ENCODE measurements at regions not wholly inside any gene's neighbourhood (a gene's known extent, or its start where the extent isn't known, plus 50 kb on each side); places are given as distances from the start of the nearest gene placed in this dataset.

DNA sequence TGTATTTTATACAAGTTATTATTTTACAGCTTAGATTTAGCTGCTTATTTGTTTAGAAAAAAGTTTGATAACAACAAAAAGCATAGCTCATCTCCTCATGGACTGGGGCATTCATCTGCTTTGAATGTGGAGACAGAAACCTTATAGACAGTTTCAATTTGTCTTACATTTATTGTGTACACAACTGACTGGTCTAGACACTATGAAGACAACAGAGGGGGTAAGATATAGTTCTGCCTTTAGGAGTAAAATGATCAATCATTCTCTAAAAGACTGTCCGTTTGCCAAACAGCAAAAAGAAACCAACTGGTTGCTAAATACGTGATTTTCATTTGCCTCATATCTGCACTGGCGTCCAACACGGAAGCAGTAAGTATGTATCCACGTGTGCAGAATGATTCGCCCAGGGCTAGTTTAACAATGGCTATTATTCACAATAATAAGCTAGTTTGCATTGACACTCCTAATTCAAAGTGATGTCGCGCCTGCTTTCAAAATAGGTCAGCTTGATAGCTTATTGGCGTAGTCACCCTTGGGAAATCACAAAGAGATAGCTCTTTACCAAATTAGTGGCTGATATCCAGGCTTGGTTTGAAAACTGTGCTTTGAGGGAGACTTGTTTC, 153.6 kb downstream of the BMP2 start:
- no peak overlapping the region for H3K27ac ChIP-seq (ENCODE audit: low read length)
- ATAC-seq (no peak), DNase-seq (no peak)
- H3K4me3 ChIP-seq (ENCODE audit: low read length), result no peak overlapping the region
- no peaks in the 10 kb centered on the region for H3K9me3 ChIP-seq (ENCODE audit: control insufficient read depth, low read length)
- intact Hi-C loops (cut with DNase I), result no loop called here
- WGBS, result 48% methylated on average over 9 of the region's 9 CpGs
- no peaks in the 10 kb centered on the region for H3K4me1 ChIP-seq (ENCODE audit: control insufficient read depth, insufficient read depth, low read length)
- no peaks in the 10 kb centered on the region for H3K27me3 ChIP-seq (ENCODE audit: control insufficient read depth, insufficient read depth)

- Histone ChIP-seq H3K9me3 (ENCODE audit: control insufficient read depth, low read length) (no peaks in the 10 kb centered on the region), H3K27me3 (ENCODE audit: control insufficient read depth, insufficient read depth) (no peaks in the 10 kb centered on the region), H3K27ac (ENCODE audit: low read length) (no peak overlapping the region), H3K4me3 (ENCODE audit: low read length) (no peak overlapping the region), H3K4me1 (ENCODE audit: control insufficient read depth, insufficient read depth, low read length) (no peaks in the 10 kb centered on the region)
- WGBS, result 86% methylated on average over 1 of the region's 1 CpG
- ATAC-seq (no peak), DNase-seq (no peak)
- intact Hi-C loops (cut with DNase I), result no loop called here
Measured at GRCh38 chr20:6921717-6922386, 154.4 kb downstream of the BMP2 start.

- no peaks in the 10 kb centered on the region for H3K27me3 ChIP-seq (ENCODE audit: control insufficient read depth, insufficient read depth)
- no peaks in the 10 kb centered on the region for H3K4me1 ChIP-seq (ENCODE audit: control insufficient read depth, insufficient read depth, low read length)
- no peak for ATAC-seq
- no peak for DNase-seq
- H3K4me3 ChIP-seq (ENCODE audit: low read length), result no peak overlapping the region
- no peaks in the 10 kb centered on the region for H3K9me3 ChIP-seq (ENCODE audit: control insufficient read depth, low read length)
- H3K27ac ChIP-seq (ENCODE audit: low read length), result no peak overlapping the region
- intact Hi-C loops (cut with DNase I), result no loop called here
Measured at GRCh38 chr20:6924681-6925080, 157.2 kb downstream of the BMP2 start.

DNA sequence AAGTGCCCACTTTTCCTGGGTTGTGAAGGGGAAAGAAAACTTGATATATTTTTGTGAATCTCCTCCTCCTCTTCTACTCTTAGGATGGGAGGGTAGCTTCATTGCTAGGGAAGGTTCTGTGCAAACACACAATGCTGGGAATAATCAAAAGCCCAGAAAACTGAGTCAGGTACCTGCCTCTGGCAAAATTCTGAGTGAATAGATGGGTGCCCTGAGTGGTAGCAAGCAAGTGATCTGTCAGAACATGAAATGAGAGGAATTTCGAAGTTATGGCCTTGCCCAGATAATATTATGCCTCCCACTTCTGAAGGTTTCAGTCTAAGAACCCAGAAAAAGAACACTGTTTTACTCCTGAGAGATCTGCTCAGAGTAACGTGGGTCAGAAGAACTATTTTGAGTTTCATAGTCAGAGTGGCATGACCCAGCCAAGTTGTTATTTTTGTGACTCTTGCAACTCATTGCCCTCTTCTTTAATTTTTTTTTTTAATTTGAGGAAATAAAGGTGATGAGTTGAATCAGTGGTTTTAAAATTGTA, 158.3 kb downstream of the BMP2 start:
- H3K27ac ChIP-seq (ENCODE audit: low read length), result no peak overlapping the region
- H3K4me3 ChIP-seq (ENCODE audit: low read length), result no peak overlapping the region
- intact Hi-C loops (cut with DNase I), result no loop called here
- no peak for ATAC-seq
- H3K4me1 ChIP-seq (ENCODE audit: control insufficient read depth, insufficient read depth, low read length), result no peaks in the 10 kb centered on the region
- no peak for DNase-seq
- no peaks in the 10 kb centered on the region for H3K27me3 ChIP-seq (ENCODE audit: control insufficient read depth, insufficient read depth)
- no peaks in the 10 kb centered on the region for H3K9me3 ChIP-seq (ENCODE audit: control insufficient read depth, low read length)
- 49% methylated on average over 2 of the region's 2 CpGs for WGBS

DNA sequence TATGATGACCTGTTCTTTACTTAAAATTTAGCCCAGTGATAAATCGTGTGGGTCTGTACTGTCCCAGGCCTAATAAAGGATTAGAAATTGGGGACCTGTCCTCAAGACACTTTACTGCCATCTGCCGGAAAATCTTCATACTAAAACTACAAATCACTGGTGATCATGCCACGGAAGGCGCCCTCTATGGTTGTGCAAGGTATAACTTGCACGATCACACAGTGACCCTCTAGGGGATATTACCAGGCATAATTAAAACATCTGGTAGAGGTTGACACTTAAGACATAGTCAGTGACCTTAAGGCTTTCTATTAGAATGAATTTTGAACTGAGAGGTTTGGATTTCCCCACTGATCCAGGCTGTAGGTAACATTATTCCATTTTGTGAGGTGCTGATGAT, 172.6 kb downstream of the BMP2 start:
- no peaks in the 10 kb centered on the region for H3K27me3 ChIP-seq (ENCODE audit: control insufficient read depth, insufficient read depth)
- no peaks in the 10 kb centered on the region for H3K9me3 ChIP-seq (ENCODE audit: control insufficient read depth, low read length)
- ATAC-seq (no peak), DNase-seq (no peak)
- H3K4me1 ChIP-seq (ENCODE audit: control insufficient read depth, insufficient read depth, low read length), result no peaks in the 10 kb centered on the region
- WGBS, result 57% methylated on average over 5 of the region's 5 CpGs
- intact Hi-C loops (cut with DNase I), result no loop called here
- no peak overlapping the region for H3K4me3 ChIP-seq (ENCODE audit: low read length)
- H3K27ac ChIP-seq (ENCODE audit: low read length), result no peak overlapping the region

GRCh38 chr20:6940876-6941275, 173.4 kb downstream of the BMP2 start:
- Histone ChIP-seq H3K27me3 (ENCODE audit: control insufficient read depth, insufficient read depth) (no peaks in the 10 kb centered on the region), H3K4me1 (ENCODE audit: control insufficient read depth, insufficient read depth, low read length) (no peaks in the 10 kb centered on the region), H3K27ac (ENCODE audit: low read length) (no peak overlapping the region), H3K9me3 (ENCODE audit: control insufficient read depth, low read length) (no peaks in the 10 kb centered on the region), H3K4me3 (ENCODE audit: low read length) (no peak overlapping the region)
- DNase-seq (no peak), ATAC-seq (no peak)
- intact Hi-C loops (cut with DNase I), result no loop called here
- 25% methylated on average over 2 of the region's 2 CpGs for WGBS

- H3K4me1 ChIP-seq (ENCODE audit: control insufficient read depth, insufficient read depth, low read length), result no peaks in the 10 kb centered on the region
- ATAC-seq (no peak), DNase-seq (no peak)
- H3K4me3 ChIP-seq (ENCODE audit: low read length), result no peak overlapping the region
- H3K27me3 ChIP-seq (ENCODE audit: control insufficient read depth, insufficient read depth), result no peaks in the 10 kb centered on the region
- no peak overlapping the region for H3K27ac ChIP-seq (ENCODE audit: low read length)
- WGBS, result 89% methylated on average over 2 of the region's 2 CpGs
- intact Hi-C loops (cut with DNase I), result no loop called here
- no peaks in the 10 kb centered on the region for H3K9me3 ChIP-seq (ENCODE audit: control insufficient read depth, low read length)
Measured at GRCh38 chr20:6941571-6941970, 174.1 kb downstream of the BMP2 start.

- H3K27ac ChIP-seq (ENCODE audit: low read length), result no peak overlapping the region
- H3K4me3 ChIP-seq (ENCODE audit: low read length), result no peak overlapping the region
- intact Hi-C loops (cut with DNase I), result no loop called here
- H3K4me1 ChIP-seq (ENCODE audit: control insufficient read depth, insufficient read depth, low read length), result no peaks in the 10 kb centered on the region
- no peak for DNase-seq
- H3K9me3 ChIP-seq (ENCODE audit: control insufficient read depth, low read length), result no peaks in the 10 kb centered on the region
- no peak for ATAC-seq
- 80% methylated on average over 3 of the region's 3 CpGs for WGBS
- no peaks in the 10 kb centered on the region for H3K27me3 ChIP-seq (ENCODE audit: control insufficient read depth, insufficient read depth)
Measured at GRCh38 chr20:6942266-6942665, 174.8 kb downstream of the BMP2 start.

DNA sequence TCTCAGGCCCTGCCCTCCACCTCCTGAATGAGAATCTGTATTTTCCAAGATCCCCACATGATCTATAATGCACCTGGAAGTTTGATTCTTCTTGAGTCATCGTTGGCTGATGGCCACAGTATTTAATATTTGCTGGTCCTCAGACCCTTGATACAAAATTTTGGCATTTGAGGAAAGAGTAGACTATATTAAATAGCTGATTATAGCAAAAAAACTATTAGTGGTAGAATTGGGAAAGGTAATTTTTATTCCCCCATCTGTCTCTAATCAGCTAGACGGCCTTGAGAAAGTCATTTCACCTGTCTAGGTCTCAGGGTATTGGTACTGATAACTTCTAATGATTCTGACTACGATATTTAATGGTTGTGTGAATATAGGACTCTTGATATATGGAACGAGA, 176.8 kb downstream of the BMP2 start:
- Histone ChIP-seq H3K9me3 (ENCODE audit: control insufficient read depth, low read length) (no peaks in the 10 kb centered on the region), H3K27ac (ENCODE audit: low read length) (no peak overlapping the region), H3K27me3 (ENCODE audit: control insufficient read depth, insufficient read depth) (no peaks in the 10 kb centered on the region), H3K4me3 (ENCODE audit: low read length) (no peak overlapping the region), H3K4me1 (ENCODE audit: control insufficient read depth, insufficient read depth, low read length) (no peaks in the 10 kb centered on the region)
- intact Hi-C loops (cut with DNase I), result no loop called here
- DNase-seq (no peak), ATAC-seq (no peak)
- whole genome bisulfite sequencing, result 79% methylated on average over 4 of the region's 4 CpGs

- WGBS, result 39% methylated on average over 1 of the region's 1 CpG
- ATAC-seq, result no peak
- Histone ChIP-seq H3K9me3 (ENCODE audit: control insufficient read depth, low read length) (no peaks in the 10 kb centered on the region), H3K27ac (ENCODE audit: low read length) (no peak overlapping the region), H3K4me3 (ENCODE audit: low read length) (no peak overlapping the region), H3K4me1 (ENCODE audit: control insufficient read depth, insufficient read depth, low read length) (no peaks in the 10 kb centered on the region), H3K27me3 (ENCODE audit: control insufficient read depth, insufficient read depth) (no peaks in the 10 kb centered on the region)
- no peak for DNase-seq
- intact Hi-C loops (cut with DNase I), result no loop called here
Measured at GRCh38 chr20:6953611-6954010, 186.1 kb downstream of the BMP2 start.

- DNase-seq (no peak), ATAC-seq (no peak)
- H3K4me3 ChIP-seq (ENCODE audit: low read length), result no peak overlapping the region
- H3K27ac ChIP-seq (ENCODE audit: low read length), result no peak overlapping the region
- intact Hi-C loops (cut with DNase I), result no loop called here
- WGBS, result 50% methylated on average over 2 of the region's 2 CpGs
- H3K9me3 ChIP-seq (ENCODE audit: control insufficient read depth, low read length), result no peaks in the 10 kb centered on the region
- no peaks in the 10 kb centered on the region for H3K27me3 ChIP-seq (ENCODE audit: control insufficient read depth, insufficient read depth)
- H3K4me1 ChIP-seq (ENCODE audit: control insufficient read depth, insufficient read depth, low read length), result no peaks in the 10 kb centered on the region
Measured at GRCh38 chr20:6954219-6954618, 186.7 kb downstream of the BMP2 start.

Data from right cardiac atrium (tissue), 5 donors.